ENCODE measurements at regions not wholly inside any gene's neighbourhood (a gene's known extent, or its start where the extent isn't known, plus 50 kb on each side); places are given as distances from the start of the nearest gene placed in this dataset.

DNA sequence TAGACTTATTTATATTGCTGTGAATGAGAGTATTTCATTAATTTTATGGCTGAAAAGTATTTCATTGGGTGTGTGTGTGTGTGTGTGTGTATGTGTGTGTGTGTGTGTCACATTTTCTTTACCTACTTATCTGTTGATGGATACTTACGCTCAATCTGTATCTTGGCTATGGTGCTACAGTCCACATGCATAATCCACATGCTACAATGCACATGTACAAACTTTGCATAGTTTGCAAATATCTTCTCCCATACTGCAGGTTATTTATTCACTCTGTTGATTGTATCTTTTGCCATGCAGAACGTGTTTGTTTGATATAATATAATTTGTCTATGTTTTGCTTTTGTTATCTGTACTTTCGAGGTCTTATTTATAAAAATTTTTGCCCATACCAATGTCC, 167.8 kb downstream of the RAB28 start:
- no peak for DNase-seq (ENCODE audit: low spot score)

- no peak for DNase-seq (ENCODE audit: low spot score)
Observed at GRCh38 chr4:13313856-13314255, 170.3 kb downstream of the RAB28 start.

GRCh38 chr4:13312264-13312663, 171.9 kb downstream of the RAB28 start:
- no peak for DNase-seq (ENCODE audit: low spot score)

DNA sequence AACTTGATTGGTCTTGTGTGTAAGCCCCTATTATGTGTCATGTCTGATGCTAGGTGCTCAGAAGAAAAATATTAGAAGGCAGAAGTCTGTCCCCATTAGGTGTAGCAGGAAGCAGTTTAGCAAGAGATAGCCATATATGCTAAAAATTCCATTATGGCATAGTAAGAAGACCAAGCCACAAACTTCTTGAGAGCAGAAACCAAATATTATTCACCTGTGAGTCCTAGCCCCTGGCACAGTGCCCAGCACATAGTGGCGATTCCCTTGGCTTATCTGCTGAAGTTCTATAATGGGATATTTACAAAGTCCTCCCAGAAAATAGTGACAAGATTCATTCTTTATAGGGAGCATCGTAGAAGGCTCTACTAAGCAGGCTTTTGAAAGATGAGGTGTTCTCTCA, 174.4 kb downstream of the RAB28 start:
- DNase-seq (ENCODE audit: low spot score): no peak

- no peak for DNase-seq (ENCODE audit: low spot score)
Observed at GRCh38 chr4:13306356-13306755, 177.8 kb downstream of the RAB28 start.

GRCh38 chr4:13302876-13303275, 181.3 kb downstream of the RAB28 start:
- DNase-seq (ENCODE audit: low spot score): no peak

DNA sequence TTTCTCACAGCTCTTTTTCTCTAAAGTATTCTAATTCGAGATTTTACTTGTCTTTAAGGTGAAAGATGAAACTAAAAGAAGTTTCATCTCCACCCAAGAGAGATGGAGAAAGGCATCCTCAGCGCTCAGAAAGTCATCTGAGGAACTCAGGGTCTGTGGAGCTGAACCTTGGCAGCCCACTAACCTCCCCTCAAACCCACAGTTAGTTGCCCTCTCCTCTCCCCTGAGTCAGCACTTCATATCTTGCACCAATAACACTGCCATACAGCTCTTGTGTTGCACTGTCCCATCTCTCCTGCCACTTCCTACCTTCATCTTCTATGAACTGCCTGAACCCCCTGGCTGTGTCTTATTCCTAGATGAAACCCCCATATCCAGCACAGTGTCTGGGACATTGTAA, 184.8 kb downstream of the RAB28 start:
- no peak for DNase-seq (ENCODE audit: low spot score)

DNA sequence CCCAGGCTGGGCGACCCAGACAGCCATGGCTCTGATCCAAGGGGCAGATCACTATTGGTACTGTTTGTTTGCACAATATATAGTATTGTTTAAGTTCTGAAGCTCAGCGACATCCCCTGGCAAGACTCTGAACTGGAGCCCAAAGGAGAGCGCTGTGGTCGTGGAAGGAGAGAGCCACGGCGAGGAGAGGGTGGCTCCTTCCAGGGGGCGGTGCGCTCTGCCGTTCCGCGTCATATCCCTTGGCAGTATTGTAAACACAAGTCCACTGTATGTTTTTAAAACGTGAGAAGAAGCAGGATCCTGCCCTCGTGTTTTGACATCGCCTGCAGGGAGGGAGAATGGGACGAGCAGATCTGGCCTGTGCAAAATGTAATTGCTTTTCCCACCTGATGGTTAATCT, 185.5 kb downstream of the RAB28 start:
- DNase-seq (ENCODE audit: low spot score): no peak

GRCh38 chr4:13296986-13297385, 187.2 kb downstream of the RAB28 start:
- DNase-seq (ENCODE audit: low spot score): no peak

DNA sequence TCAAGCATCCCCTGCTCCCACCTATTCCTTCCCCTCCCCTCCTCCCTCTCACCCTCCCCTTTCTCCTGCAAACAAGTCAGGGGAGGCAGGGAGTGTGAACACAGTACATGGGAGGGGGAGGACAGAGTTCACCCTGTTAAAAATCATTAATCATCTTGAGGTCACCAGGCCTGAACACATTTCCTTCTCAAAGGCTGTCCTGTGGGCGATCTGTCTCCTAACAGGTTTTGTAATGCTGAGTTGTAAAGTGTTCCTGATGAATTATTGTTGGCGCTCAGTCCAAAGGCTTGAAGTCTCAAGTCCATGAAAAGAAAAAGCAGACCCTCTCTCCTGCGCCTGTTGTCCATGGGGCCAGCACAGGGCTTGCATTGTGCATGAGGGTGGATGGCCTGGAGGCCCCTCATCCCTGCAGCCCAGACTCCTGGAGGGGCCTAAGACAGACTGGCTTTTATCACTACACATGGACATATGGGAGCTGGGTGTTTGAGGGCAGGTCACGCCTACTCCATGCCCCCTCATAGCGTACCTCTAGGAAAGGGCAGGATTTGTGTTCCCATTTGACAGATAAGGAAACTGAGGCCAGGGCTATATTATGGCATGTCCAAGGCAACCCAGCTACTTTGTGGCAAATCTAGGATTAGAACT, 189.1 kb downstream of the RAB28 start:
- no peak for DNase-seq (ENCODE audit: low spot score)

GRCh38 chr4:13292372-13292771, 191.8 kb downstream of the RAB28 start:
- DNase-seq (ENCODE audit: low spot score): no peak

GRCh38 chr4:13289391-13289790, 194.7 kb downstream of the RAB28 start:
- DNase-seq (ENCODE audit: low spot score): no peak

GRCh38 chr4:13285336-13285735, 198.8 kb downstream of the RAB28 start:
- no peak for DNase-seq (ENCODE audit: low spot score)

DNA sequence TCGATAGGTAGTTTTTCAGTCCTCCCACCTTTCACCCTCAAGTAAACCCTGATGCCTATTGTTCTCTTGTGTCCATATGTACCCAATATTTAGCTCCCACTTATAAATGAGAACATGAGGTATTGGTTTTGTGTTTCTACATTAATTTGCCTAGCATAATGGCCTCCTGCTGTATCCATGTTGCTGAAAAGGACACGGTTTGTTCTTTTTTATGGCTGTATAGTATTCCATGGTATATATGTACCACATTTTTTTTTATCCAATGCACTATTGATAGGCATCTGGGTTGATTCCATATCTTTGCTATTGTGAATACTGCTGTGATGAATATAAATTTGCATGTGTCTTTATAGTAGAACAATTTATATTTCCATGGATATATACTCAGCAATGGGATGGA, 199.2 kb downstream of the RAB28 start:
- no peak for DNase-seq (ENCODE audit: low spot score)

GRCh38 chr4:13276357-13276756, 207.8 kb downstream of the RAB28 start:
- no peak for DNase-seq (ENCODE audit: low spot score)

- no peak for DNase-seq (ENCODE audit: low spot score)
Observed at GRCh38 chr4:13268703-13269102, 215.4 kb downstream of the RAB28 start.

DNA sequence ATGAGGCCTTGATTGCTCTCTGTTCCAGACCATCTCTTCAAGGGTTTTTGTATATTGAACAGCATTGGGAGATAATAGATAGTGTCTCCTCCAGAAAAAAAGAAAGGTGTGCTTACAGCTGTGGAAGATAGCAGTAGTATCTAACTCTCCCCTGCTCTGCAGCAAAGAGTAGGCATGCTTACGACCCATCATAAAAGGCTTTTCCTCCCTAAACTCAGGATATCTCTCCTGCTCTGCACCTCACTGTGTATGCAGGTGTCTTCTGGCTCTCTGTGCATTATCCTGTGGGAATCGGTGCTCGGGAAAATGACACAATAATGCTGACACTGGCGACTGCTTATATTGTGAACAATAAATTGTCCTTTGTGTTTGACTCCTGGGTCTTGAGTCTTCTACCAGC, 216.0 kb downstream of the RAB28 start:
- no peak for DNase-seq (ENCODE audit: low spot score)

DNA sequence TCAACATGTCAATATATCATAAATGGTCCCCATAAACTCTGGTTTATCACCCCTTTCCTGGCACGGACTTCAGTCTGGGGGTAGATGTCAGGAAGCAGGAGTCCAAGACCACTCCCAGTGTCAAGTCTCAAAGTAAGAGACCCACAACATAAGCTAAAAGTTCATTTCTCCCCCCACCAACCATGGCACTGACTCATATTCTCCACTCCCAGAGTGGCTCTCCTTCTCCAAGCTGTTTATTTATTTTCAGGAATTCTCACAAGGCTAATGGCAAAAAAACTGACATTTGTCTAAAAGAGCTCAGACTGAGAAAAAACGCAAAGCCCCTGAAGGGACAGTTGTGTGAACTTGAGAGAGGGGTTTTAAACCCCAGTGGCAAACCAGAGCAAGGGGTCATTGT, 217.0 kb downstream of the RAB28 start:
- DNase-seq (ENCODE audit: low spot score): no peak

- no peak for DNase-seq (ENCODE audit: low spot score)
Observed at GRCh38 chr4:13266687-13267086, 217.5 kb downstream of the RAB28 start.

- DNase-seq (ENCODE audit: low spot score): no peak
Observed at GRCh38 chr4:13263967-13264525, 220.1 kb downstream of the RAB28 start.

DNA sequence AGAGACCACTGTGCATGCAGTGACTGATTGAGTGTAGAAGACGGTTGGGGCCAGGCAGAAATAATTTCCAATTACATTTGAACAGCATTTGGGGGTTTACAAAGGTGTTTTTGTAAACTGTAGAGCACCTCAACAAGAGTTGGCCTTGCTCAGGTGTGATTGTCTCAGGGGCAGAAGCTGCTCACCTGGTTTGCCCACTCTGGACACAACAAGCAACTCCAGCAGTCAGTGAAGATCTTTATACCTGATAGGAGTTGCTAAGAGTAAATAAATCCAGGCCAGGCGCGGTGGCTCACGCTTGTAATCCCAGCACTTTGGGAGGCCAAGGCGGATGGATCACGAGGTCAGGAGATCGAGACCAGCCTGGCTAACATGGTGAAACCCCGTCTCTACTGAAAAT, 221.3 kb downstream of the RAB28 start:
- DNase-seq (ENCODE audit: low spot score): no peak

- no peak for DNase-seq (ENCODE audit: low spot score)
Observed at GRCh38 chr4:13261486-13262257, 222.5 kb downstream of the RAB28 start.

DNA sequence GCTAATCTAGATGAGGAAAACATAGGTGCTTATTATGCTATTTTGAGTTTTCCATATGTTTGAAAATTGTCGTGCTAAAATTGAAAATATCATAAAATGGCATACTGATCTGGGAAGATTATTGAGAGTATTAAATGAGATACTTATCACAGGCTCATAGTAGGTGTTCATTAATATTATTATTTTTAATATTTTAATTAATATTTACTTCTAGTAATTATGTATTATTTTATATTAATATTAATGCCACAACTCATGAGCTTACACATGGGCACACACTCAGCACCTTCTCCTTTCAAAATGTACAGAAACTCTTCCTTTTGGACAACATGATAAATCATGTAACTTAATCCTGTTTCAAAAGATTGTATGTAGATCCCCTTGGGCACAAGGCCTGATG, 223.6 kb downstream of the RAB28 start:
- no peak for DNase-seq (ENCODE audit: low spot score)

- DNase-seq (ENCODE audit: low spot score): no peak
Observed at GRCh38 chr4:13250263-13250662, 233.9 kb downstream of the RAB28 start.
